Pancreas (tissue), 10 donors: ENCODE measurements at regions not wholly inside any gene's neighbourhood (a gene's known extent, or its start where the extent isn't known, plus 50 kb on each side); places are given as distances from the start of the nearest gene placed in this dataset.
A peak's percentile ranks its signal among the peaks of the same experiment; 100 is the strongest.

Source experiments
- ATAC-seq, 4 donors: fragments of 200-7000 bp; cut with Tn5 transposase; one replicate each; pipeline versions ENCODE4 v1.8.0 to v1.9.1; 2020; ENCODE audit warnings: mild to moderate bottlenecking in 4 of 4, moderate library complexity in 4 of 4
- DNase-seq, 6 donors: peaks; one replicate each; pipeline ENCODE4 v3.0.0-alpha.2; 2020
- FAIRE-seq: peaks from 2 replicates; lab custom pipeline; 2012; peaks lifted over from hg19 to GRCh38; lab: Jason Lieb, UNC
- H3K27ac ChIP-seq, 4 donors: fragments of 200-600 bp; sonication (generic); 1 replicate in 3 of 4; 2 replicates in 1 of 4; pipeline versions ENCODE4 v1.5.0 to v1.8.0; 2020
- H3K27me3 ChIP-seq, 4 donors: fragments of 200-600 bp; one replicate each; pipeline ENCODE4 v1.8.0; 2021
- H3K36me3 ChIP-seq, 3 donors: fragments of 200-600 bp; sonication (generic) in 1 of 3; one replicate each; pipeline versions ENCODE4 v1.5.0 to v1.8.0; 2020 to 2021
- H3K4me1 ChIP-seq, 3 donors: fragments of 200-600 bp; one replicate each; pipeline ENCODE4 v1.8.0; 2021
- H3K4me3 ChIP-seq, 4 donors: fragments of 200-600 bp; sonication (generic) in 2 of 4; one replicate each; pipeline versions ENCODE4 v1.5.0 to v1.8.0; 2020 to 2021
- H3K9me3 ChIP-seq, 4 donors: fragments of 200-600 bp; one replicate each; pipeline ENCODE4 v1.8.0; 2021
- CTCF ChIP-seq, 4 donors: fragments of 200-600 bp; sonication (generic) in 3 of 4; IDR thresholded peaks; one replicate each; pipeline versions ENCODE4 v1.5.0 to v1.8.0; 2021; ENCODE audit warnings: antibody characterized with exemption in 4 of 4
- WGBS, 2 donors: extraction: QIAGEN DNeasy Blood & Tissue Kit; methylation state at CpG; one replicate each; pipeline ENCODE4 v1.1.7; 2013; 5-methylcytosine and 5-hydroxymethylcytosine counted together
- intact Hi-C, 3 donors: fragments of 100-400 bp; cut with DNase I; formaldehyde crosslinking; loops; one replicate each; pipeline versions ENCODE4 v1.11.1 to v1.14.2; 2022
- donor health status: healthy with polysubstance abuse.
- donor health status: DM: no; HTN: no; CAD: no; lungs with moderate emphysema.
- donor health status: DM: no; HTN: no; CAD: no.
- donor health status: control.
- donor health status: control.
- donor health status: Bipolar disorder and iron deficiency.
- donor health status: DM: yes; HTN: yes; CAD: no.
- donor health status: DM: no; HTN: no; CAD: no.
- donor health status: DM: no; HTN: no; CAD: no.
- donor health status: DM: yes; HTN: yes; CAD: no.

- TF ChIP-seq CTCF (IDR thresholded peaks at IDR 0.05), result no peak
- no peak for FAIRE-seq
These were observed 96.7 kb downstream of the OGFRL1 start for GRCh38 chr6:71385111-71385822.

GRCh38 chr6:71386215-71386614, 97.6 kb downstream of the OGFRL1 start:
- H3K4me1 ChIP-seq, result peaks cover 0 to 21% (median 4%) of the 10 kb centered on the region in 3 donors
- H3K27ac ChIP-seq, result peak overlapping the region in 1 of 4 donors; percentile 13
- WGBS, 2 donors, result 64 to 65% methylated on average over 4 of the region's 4 CpGs
- H3K9me3 ChIP-seq, result no peaks in the 10 kb centered on the region
- H3K36me3 ChIP-seq, result no peaks in the 10 kb centered on the region
- no peak overlapping the region for H3K4me3 ChIP-seq
- no peak for TF ChIP-seq CTCF (IDR thresholded peaks at IDR 0.05)
- DNase-seq (no peak), FAIRE-seq (no peak), ATAC-seq (no peak)
- no peaks in the 10 kb centered on the region for H3K27me3 ChIP-seq
- intact Hi-C loops, result loop anchor here in 2 of 3 donors (10.0 kb wide), 1 partner anchor 119 kb away; no protein-coding TSS in a partner anchor

More at GRCh38 chr6:71385111-71385822, 96.7 kb downstream of the OGFRL1 start:
- Histone ChIP-seq H3K36me3 (no peaks in the 10 kb centered on the region), H3K27ac (no peak overlapping the region), H3K9me3 (no peaks in the 10 kb centered on the region), H3K4me1 (peaks cover 0 to 21% (median under 1%) of the 10 kb centered on the region in 3 donors), H3K27me3 (no peaks in the 10 kb centered on the region), H3K4me3 (no peak overlapping the region)
- WGBS, 2 donors, result 36 to 70% methylated on average over 1 of the region's 1 CpG
- DNase-seq, result no peak
- peak; percentile 29 to 72 (median 54) for ATAC-seq
- intact Hi-C loops, result loop anchor here in 2 of 3 donors (10.0 kb wide), 1 partner anchor 120 kb away; no protein-coding TSS in a partner anchor

- intact Hi-C loops, result loop anchor here in 2 of 3 donors (10.0 kb wide), 1 partner anchor 118 kb away; no protein-coding TSS in a partner anchor
- Histone ChIP-seq H3K4me3 (no peak overlapping the region), H3K9me3 (no peaks in the 10 kb centered on the region), H3K4me1 (peaks cover 0 to 21% (median 4%) of the 10 kb centered on the region in 3 donors), H3K27ac (no peak overlapping the region), H3K36me3 (no peaks in the 10 kb centered on the region), H3K27me3 (no peaks in the 10 kb centered on the region)
- ATAC-seq, result no peak
- TF ChIP-seq CTCF (IDR thresholded peaks at IDR 0.05), result no peak
- FAIRE-seq, result no peak
- DNase-seq, result no peak
These were observed 98.6 kb downstream of the OGFRL1 start for GRCh38 chr6:71387179-71387578.

GRCh38 chr6:71388068-71388744, 99.6 kb downstream of the OGFRL1 start:
- intact Hi-C loops, result loop anchor here in 2 of 3 donors (10.0 kb wide), 1 partner anchor 117 kb away; no protein-coding TSS in a partner anchor
- ATAC-seq, result no peak
- no peaks in the 10 kb centered on the region for H3K27me3 ChIP-seq
- FAIRE-seq, result no peak
- no peak for TF ChIP-seq CTCF (IDR thresholded peaks at IDR 0.05)
- no peak overlapping the region for H3K4me3 ChIP-seq
- WGBS, 2 donors, result 86 to 100% methylated on average over 1 of the region's 1 CpG
- no peaks in the 10 kb centered on the region for H3K36me3 ChIP-seq
- H3K9me3 ChIP-seq, result no peaks in the 10 kb centered on the region
- H3K4me1 ChIP-seq, result peaks cover 0 to 21% (median 4%) of the 10 kb centered on the region in 3 donors
- peak overlapping the region in 1 of 4 donors; percentile 1 for H3K27ac ChIP-seq
- no peak for DNase-seq
